GM12874 (cell line): ENCODE measurements at regions not wholly inside any gene's neighbourhood (a gene's known extent, or its start where the extent isn't known, plus 50 kb on each side); places are given as distances from the start of the nearest gene placed in this dataset.

Experiments used
- CTCF ChIP-seq: IDR thresholded peaks from 2 replicates; pipeline ENCODE4 v1.5.1; 2011; ENCODE audit warnings: low read depth, mild to moderate bottlenecking, control low read depth, low read length, moderate library complexity; ENCODE audit not compliant: insufficient read depth

DNA sequence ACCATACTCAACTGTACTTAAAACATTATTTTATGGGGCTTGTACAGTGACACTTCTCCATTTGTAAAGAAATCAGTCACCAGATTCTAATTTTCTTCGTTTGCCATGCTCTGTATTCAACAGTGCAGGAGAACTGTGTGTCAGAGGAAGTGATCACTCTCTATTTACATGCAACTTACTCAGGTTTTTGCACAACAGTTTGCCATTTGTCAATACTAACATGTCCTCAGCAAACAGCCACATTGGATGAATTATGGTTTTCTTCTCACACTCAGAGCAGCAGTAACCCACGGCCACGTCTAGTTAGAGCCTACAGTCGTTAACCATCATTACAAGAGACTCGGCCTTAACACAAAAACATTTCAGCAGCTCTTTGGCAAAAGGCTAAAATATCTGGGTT is 69.2 kb upstream of the SP4 start:
- TF ChIP-seq CTCF = no peak

- TF ChIP-seq CTCF = no peak
These were observed 68.7 kb upstream of the SP4 start for GRCh38 chr7:21359163-21359562.

DNA sequence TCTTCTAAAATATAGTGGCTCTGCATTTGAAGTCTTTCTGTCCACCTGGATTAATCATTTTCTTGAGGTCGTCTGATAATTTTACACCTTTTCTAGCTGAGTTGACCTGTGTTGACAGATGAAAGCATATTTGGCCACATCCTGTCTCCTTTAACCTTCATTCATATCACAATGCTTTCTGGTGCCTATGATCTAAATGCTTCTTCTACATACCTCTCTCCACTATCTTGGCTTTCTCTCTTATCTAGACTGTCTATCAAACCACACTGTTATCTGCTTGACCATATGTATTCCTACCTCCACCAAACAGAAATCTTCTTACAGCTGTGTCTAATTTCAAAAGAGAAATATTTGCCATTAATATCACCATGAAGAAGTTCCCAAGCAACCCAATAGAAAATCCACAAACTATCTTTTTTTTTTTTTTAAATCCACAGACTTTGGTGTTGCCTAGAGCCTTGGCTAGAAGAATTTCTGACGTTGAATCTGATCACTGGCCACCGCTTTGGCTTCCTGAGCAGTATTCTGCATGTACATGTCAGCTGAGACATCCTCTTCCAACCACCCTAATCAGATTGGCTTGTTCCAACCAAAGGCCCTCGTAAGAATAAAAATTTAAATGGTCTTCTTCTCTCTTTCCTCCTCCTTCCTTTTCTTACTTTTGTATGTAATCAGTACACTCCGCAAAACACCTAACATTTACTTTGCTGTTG is 66.3 kb upstream of the SP4 start:
- TF ChIP-seq CTCF = no peak

DNA sequence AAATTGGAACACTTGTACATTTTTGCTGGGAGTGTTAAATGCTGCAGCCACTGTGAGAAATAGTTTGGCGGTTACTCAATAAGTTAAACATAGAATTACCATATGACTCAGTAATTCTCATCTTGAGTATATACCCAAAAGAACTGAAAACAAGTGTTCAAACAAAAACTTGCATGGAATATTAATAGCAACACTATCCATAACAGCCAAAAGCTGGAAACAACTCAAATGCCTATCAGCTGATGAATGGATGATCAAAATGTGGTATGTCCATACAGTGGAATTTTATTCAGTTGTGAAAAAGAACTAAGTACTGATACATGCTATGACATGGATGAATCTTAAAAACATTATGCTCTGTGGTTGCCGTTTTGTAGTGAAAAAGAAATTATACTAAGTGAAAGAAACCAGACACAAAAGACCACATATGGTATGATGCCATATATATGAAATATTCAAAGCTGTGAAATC is 63.0 kb upstream of the SP4 start:
- TF ChIP-seq CTCF = no peak

GRCh38 chr7:21365866-21366624 is 61.8 kb upstream of the SP4 start:
- no peak for TF ChIP-seq CTCF

DNA sequence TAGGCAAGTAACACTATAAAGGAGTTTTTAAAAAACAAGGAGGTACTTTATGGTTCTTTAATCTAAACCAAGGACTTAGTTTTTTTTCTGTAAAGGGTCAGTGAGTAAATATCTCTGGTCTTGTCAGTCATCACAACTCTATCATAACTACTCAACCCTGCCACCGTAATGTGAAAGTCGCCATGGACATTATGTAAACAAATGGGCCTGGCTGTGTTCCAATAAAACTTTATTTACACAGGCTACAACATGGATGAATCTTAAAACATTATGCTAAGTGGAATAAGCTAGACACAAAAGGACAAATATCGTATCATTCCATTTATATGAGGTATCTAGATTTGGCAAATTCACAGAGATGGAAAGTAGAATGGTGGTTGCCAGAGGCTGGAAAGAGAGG is 60.8 kb upstream of the SP4 start:
- TF ChIP-seq CTCF = no peak

DNA sequence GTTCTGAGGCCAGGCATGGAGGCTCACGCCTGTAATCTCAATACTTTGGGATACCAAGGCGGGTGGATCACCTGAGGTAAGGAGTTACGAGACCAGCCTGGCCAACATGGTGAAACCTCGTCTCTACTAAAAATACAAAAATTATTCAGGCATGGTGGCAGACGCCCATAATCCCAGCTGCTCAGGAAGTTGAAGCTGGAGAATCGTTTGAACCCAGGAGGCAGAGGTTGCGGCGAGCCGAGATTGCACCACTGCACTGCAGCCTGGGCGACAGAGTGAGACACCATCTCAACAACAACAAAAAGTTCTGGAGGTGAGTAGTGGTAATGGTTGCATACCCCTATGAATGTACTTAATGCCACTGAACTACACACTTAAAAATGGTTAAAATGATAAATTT is 60.3 kb upstream of the SP4 start:
- TF ChIP-seq CTCF = no peak
